ENCODE measurements at regions not wholly inside any gene's neighbourhood (a gene's known extent, or its start where the extent isn't known, plus 50 kb on each side); places are given as distances from the start of the nearest gene placed in this dataset.
"Not testable (repeated sequence)": the region's sequence is repeated elsewhere in the genome, so short reads cannot be mapped to it uniquely, and the experiment has no call there.

- DNase-seq (ENCODE audit: low read depth in 2 of 2) = no peak
Measured at GRCh38 chr17:13442361-13442760, 159.4 kb downstream of the HS3ST3A1 start.

- no peak for DNase-seq (ENCODE audit: low read depth in 2 of 2)
Measured at GRCh38 chr17:13441873-13442272, 159.9 kb downstream of the HS3ST3A1 start.

GRCh38 chr17:13437966-13438779 lies 163.6 kb downstream of the HS3ST3A1 start:
- DNase-seq (ENCODE audit: low read depth in 2 of 2) = no peak

- no peak for DNase-seq (ENCODE audit: low read depth in 2 of 2)
Measured at GRCh38 chr17:13435230-13435629, 166.5 kb downstream of the HS3ST3A1 start.

GRCh38 chr17:13429201-13429600 lies 172.5 kb downstream of the HS3ST3A1 start:
- DNase-seq (ENCODE audit: low read depth in 2 of 2) = no peak

GRCh38 chr17:13428611-13429042 lies 173.1 kb downstream of the HS3ST3A1 start:
- DNase-seq (ENCODE audit: low read depth in 2 of 2) = no peak

GRCh38 chr17:13426991-13427390 lies 174.7 kb downstream of the HS3ST3A1 start:
- no peak for DNase-seq (ENCODE audit: low read depth in 2 of 2)

GRCh38 chr17:13425390-13425789 lies 176.3 kb downstream of the HS3ST3A1 start:
- DNase-seq (ENCODE audit: low read depth in 2 of 2) = no peak

GRCh38 chr17:13421581-13422130 lies 180.1 kb downstream of the HS3ST3A1 start:
- DNase-seq (ENCODE audit: low read depth in 2 of 2) = no peak

GRCh38 chr17:13420878-13421277 lies 180.9 kb downstream of the HS3ST3A1 start:
- no peak for DNase-seq (ENCODE audit: low read depth in 2 of 2)

GRCh38 chr17:13420418-13420826 lies 181.3 kb downstream of the HS3ST3A1 start:
- DNase-seq (ENCODE audit: low read depth in 2 of 2) = no peak

- no peak for DNase-seq (ENCODE audit: low read depth in 2 of 2)
Measured at GRCh38 chr17:13419676-13420075, 182.1 kb downstream of the HS3ST3A1 start.

GRCh38 chr17:13418891-13419290 lies 182.8 kb downstream of the HS3ST3A1 start:
- DNase-seq (ENCODE audit: low read depth in 2 of 2) = no peak

GRCh38 chr17:13417381-13417950 lies 184.3 kb downstream of the HS3ST3A1 start:
- no peak for DNase-seq (ENCODE audit: low read depth in 2 of 2)

GRCh38 chr17:13416748-13417363 lies 184.9 kb downstream of the HS3ST3A1 start:
- no peak for DNase-seq (ENCODE audit: low read depth in 2 of 2)

- DNase-seq (ENCODE audit: low read depth in 2 of 2) = no peak
Measured at GRCh38 chr17:13415871-13416416, 185.8 kb downstream of the HS3ST3A1 start.

GRCh38 chr17:13415200-13415599 lies 186.5 kb downstream of the HS3ST3A1 start:
- not testable (repeated sequence) for DNase-seq (ENCODE audit: low read depth in 2 of 2)

GRCh38 chr17:13413001-13413400 lies 188.7 kb downstream of the HS3ST3A1 start:
- no peak for DNase-seq (ENCODE audit: low read depth in 2 of 2)

- DNase-seq (ENCODE audit: low read depth in 2 of 2) = peak in 1 of 2 donors; percentile 10
Measured at GRCh38 chr17:13410874-13411273, 190.9 kb downstream of the HS3ST3A1 start.

GRCh38 chr17:13410214-13410613 lies 191.5 kb downstream of the HS3ST3A1 start:
- DNase-seq (ENCODE audit: low read depth in 2 of 2) = no peak

- DNase-seq (ENCODE audit: low read depth in 2 of 2) = no peak
Measured at GRCh38 chr17:13409455-13409854, 192.3 kb downstream of the HS3ST3A1 start.

- DNase-seq (ENCODE audit: low read depth in 2 of 2) = no peak
Measured at GRCh38 chr17:13407381-13407780, 194.3 kb downstream of the HS3ST3A1 start.

Measured in dermis microvascular lymphatic vessel endothelial cell (primary cell).